ENCODE measurements at regions not wholly inside any gene's neighbourhood (a gene's known extent, or its start where the extent isn't known, plus 50 kb on each side); places are given as distances from the start of the nearest gene placed in this dataset.

DNA sequence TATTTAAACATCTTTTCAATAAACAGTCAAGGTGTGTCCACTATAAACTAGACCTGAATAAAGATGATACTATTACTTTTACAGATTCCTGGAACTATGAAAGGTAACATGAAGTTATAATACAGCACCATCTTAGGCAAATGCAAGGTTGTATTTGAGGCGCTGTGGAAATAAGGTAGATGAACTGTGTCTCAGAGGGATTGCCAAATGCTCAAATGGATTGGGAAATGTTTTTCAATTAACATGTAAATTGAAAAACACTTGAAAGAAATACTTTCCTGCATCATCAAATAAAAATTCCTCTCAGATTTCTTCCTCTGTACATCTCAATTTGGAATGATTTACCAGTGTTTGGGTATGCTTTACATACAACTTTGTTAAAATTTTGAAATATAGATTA lies 139.4 kb downstream of the DKK1 start:
- TF ChIP-seq, protein P1, sequence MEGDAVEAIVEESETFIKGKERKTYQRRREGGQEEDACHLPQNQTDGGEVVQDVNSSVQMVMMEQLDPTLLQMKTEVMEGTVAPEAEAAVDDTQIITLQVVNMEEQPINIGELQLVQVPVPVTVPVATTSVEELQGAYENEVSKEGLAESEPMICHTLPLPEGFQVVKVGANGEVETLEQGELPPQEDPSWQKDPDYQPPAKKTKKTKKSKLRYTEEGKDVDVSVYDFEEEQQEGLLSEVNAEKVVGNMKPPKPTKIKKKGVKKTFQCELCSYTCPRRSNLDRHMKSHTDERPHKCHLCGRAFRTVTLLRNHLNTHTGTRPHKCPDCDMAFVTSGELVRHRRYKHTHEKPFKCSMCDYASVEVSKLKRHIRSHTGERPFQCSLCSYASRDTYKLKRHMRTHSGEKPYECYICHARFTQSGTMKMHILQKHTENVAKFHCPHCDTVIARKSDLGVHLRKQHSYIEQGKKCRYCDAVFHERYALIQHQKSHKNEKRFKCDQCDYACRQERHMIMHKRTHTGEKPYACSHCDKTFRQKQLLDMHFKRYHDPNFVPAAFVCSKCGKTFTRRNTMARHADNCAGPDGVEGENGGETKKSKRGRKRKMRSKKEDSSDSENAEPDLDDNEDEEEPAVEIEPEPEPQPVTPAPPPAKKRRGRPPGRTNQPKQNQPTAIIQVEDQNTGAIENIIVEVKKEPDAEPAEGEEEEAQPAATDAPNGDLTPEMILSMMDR (IDR thresholded peaks at IDR 0.05; ENCODE audit: low read depth, low read length, missing input control), result no peak
- TF ChIP-seq TAF1 (conservative IDR thresholded peaks at IDR 0.05) (no peak), RAD21 (IDR thresholded peaks at IDR 0.05) (no peak), JUND (IDR thresholded peaks at IDR 0.05) (no peak), YY1 (IDR thresholded peaks at IDR 0.05) (no peak), SP1 (IDR thresholded peaks at IDR 0.05) (no peak), FOXA1 (IDR thresholded peaks at IDR 0.05) (no peak), EGR1 (IDR thresholded peaks at IDR 0.05; ENCODE audit: low read depth in 2 of 2) (no peak), NR2F2 (IDR thresholded peaks at IDR 0.05) (no peak)
- TF ChIP-seq, protein P2, sequence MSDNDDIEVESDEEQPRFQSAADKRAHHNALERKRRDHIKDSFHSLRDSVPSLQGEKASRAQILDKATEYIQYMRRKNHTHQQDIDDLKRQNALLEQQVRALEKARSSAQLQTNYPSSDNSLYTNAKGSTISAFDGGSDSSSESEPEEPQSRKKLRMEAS (IDR thresholded peaks at IDR 0.05), result no peak
- TF ChIP-seq, protein P3, sequence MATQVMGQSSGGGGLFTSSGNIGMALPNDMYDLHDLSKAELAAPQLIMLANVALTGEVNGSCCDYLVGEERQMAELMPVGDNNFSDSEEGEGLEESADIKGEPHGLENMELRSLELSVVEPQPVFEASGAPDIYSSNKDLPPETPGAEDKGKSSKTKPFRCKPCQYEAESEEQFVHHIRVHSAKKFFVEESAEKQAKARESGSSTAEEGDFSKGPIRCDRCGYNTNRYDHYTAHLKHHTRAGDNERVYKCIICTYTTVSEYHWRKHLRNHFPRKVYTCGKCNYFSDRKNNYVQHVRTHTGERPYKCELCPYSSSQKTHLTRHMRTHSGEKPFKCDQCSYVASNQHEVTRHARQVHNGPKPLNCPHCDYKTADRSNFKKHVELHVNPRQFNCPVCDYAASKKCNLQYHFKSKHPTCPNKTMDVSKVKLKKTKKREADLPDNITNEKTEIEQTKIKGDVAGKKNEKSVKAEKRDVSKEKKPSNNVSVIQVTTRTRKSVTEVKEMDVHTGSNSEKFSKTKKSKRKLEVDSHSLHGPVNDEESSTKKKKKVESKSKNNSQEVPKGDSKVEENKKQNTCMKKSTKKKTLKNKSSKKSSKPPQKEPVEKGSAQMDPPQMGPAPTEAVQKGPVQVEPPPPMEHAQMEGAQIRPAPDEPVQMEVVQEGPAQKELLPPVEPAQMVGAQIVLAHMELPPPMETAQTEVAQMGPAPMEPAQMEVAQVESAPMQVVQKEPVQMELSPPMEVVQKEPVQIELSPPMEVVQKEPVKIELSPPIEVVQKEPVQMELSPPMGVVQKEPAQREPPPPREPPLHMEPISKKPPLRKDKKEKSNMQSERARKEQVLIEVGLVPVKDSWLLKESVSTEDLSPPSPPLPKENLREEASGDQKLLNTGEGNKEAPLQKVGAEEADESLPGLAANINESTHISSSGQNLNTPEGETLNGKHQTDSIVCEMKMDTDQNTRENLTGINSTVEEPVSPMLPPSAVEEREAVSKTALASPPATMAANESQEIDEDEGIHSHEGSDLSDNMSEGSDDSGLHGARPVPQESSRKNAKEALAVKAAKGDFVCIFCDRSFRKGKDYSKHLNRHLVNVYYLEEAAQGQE (IDR thresholded peaks at IDR 0.05), result no peak
- TF ChIP-seq, protein P4, sequence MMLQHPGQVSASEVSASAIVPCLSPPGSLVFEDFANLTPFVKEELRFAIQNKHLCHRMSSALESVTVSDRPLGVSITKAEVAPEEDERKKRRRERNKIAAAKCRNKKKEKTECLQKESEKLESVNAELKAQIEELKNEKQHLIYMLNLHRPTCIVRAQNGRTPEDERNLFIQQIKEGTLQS (IDR thresholded peaks at IDR 0.05), result no peak
